ENCODE measurements at regions not wholly inside any gene's neighbourhood (a gene's known extent, or its start where the extent isn't known, plus 50 kb on each side); places are given as distances from the start of the nearest gene placed in this dataset.

GRCh38 chr2:216286616-216287231 lies 85.6 kb downstream of the MARCHF4 start:
- no peak for DNase-seq

GRCh38 chr2:216285701-216286100 lies 86.6 kb downstream of the MARCHF4 start:
- DNase-seq = no peak

GRCh38 chr2:216284708-216285107 lies 87.6 kb downstream of the MARCHF4 start:
- no peak for DNase-seq

GRCh38 chr2:216283038-216283900 lies 89.0 kb downstream of the MARCHF4 start:
- DNase-seq = no peak

- DNase-seq = no peak
These were observed 90.4 kb downstream of the MARCHF4 start for GRCh38 chr2:216281876-216282275.

- no peak for DNase-seq
These were observed 91.0 kb downstream of the MARCHF4 start for GRCh38 chr2:216281316-216281715.

GRCh38 chr2:216279459-216279858 lies 92.8 kb downstream of the MARCHF4 start:
- peak; percentile 15 for DNase-seq

- DNase-seq = no peak
These were observed 93.3 kb downstream of the MARCHF4 start for GRCh38 chr2:216279031-216279430.

- DNase-seq = no peak
These were observed 96.4 kb downstream of the MARCHF4 start for GRCh38 chr2:216275890-216276289.

- no peak for DNase-seq
These were observed 98.0 kb downstream of the MARCHF4 start for GRCh38 chr2:216274194-216274840.

GRCh38 chr2:216261042-216261537 lies 111.2 kb downstream of the MARCHF4 start:
- no peak for DNase-seq

- DNase-seq = no peak
These were observed 111.7 kb downstream of the MARCHF4 start for GRCh38 chr2:216260629-216261028.

- DNase-seq = no peak
These were observed 113.2 kb downstream of the MARCHF4 start for GRCh38 chr2:216259081-216259480.

GRCh38 chr2:216257089-216257488 lies 115.2 kb downstream of the MARCHF4 start:
- no peak for DNase-seq

Data from muscle of arm (tissue), 1 donor.